K562 (cell line): ENCODE measurements at regions not wholly inside any gene's neighbourhood (a gene's known extent, or its start where the extent isn't known, plus 50 kb on each side); places are given as distances from the start of the nearest gene placed in this dataset.

Experiments used
- BHLHE40 ChIP-seq: IDR thresholded peaks from 2 replicates; pipeline ENCODE4 v1.6.1; 2011; ENCODE audit warnings: low read length, improper control_type of control experiment
- CREB1 ChIP-seq, 2 experiments: sonication (generic) in 1 of 2; formaldehyde crosslinking in 1 of 2; IDR thresholded peaks; 2 replicates each; pipeline versions ENCODE4 v1.6.1 to v1.8.0; 2012 to 2022; ENCODE audit warnings: inconsistent platforms in 1 of 2, mild to moderate bottlenecking in 1 of 2, missing genetic modification reagents in 1 of 2, moderate library complexity in 1 of 2
- NR3C1 ChIP-seq: sonication (generic); formaldehyde crosslinking; IDR thresholded peaks from 2 replicates; pipeline ENCODE4 v1.8.1; 2022; ENCODE audit warnings: missing genetic modification reagents
- NRF1 ChIP-seq, 2 experiments: fragments of 450-650 bp; IDR thresholded peaks in 1 of 2; conservative IDR thresholded peaks in 1 of 2; 2 replicates each; pipeline ENCODE4 v1.6.1; 2014; ENCODE audit warnings: mild to moderate bottlenecking in 2 of 2
- PCBP2 ChIP-seq: fragments of 200-400 bp; formaldehyde crosslinking; IDR thresholded peaks from 2 replicates; pipeline ENCODE4 v1.6.1; 2018; ENCODE audit warnings: low read length, low read depth, mild to moderate bottlenecking, moderate library complexity; ENCODE audit not compliant: poor library complexity, severe bottlenecking
- U2AF1 ChIP-seq: fragments of 200-400 bp; formaldehyde crosslinking; optimal IDR thresholded peaks from 2 replicates; pipeline ENCODE3; 2017; ENCODE audit warnings: mild to moderate bottlenecking, low read depth, low read length, moderate library complexity
- ZBTB8A ChIP-seq: fragments of 450-650 bp; IDR thresholded peaks from 2 replicates; pipeline ENCODE4 v1.6.1; 2018; ENCODE audit warnings: mild to moderate bottlenecking, moderate library complexity; ENCODE audit not compliant: partially characterized antibody
- TF ChIP-seq, protein P1 (sequence below): sonication (generic); formaldehyde crosslinking; IDR thresholded peaks from 2 replicates; pipeline ENCODE4 v1.8.0; 2022; ENCODE audit warnings: mild to moderate bottlenecking, missing genetic modification reagents
- TF ChIP-seq, protein P2 (sequence below), 3 experiments: IDR thresholded peaks in 2 of 3; conservative IDR thresholded peaks in 1 of 3; 2 replicates each; pipeline ENCODE4 v1.5.1; 2011 to 2012; ENCODE audit warnings: low read length in 3 of 3, mild to moderate bottlenecking in 3 of 3, control low read depth in 2 of 3, improper control_type of control experiment in 1 of 3, inconsistent platforms in 1 of 3, low read depth in 1 of 3, mixed read lengths in 1 of 3, moderate library complexity in 1 of 3; ENCODE audit not compliant: insufficient read depth in 2 of 3
- TF ChIP-seq, protein P3 (sequence below), 2 experiments: fragments of 450-650 bp in 1 of 2; sonication (generic) in 1 of 2; formaldehyde crosslinking in 1 of 2; IDR thresholded peaks; 2 replicates each; pipeline versions ENCODE4 v1.7.1 to v1.9.0; 2016 to 2022; ENCODE audit warnings: inconsistent platforms in 1 of 2, mild to moderate bottlenecking in 1 of 2, missing genetic modification reagents in 1 of 2

DNA sequence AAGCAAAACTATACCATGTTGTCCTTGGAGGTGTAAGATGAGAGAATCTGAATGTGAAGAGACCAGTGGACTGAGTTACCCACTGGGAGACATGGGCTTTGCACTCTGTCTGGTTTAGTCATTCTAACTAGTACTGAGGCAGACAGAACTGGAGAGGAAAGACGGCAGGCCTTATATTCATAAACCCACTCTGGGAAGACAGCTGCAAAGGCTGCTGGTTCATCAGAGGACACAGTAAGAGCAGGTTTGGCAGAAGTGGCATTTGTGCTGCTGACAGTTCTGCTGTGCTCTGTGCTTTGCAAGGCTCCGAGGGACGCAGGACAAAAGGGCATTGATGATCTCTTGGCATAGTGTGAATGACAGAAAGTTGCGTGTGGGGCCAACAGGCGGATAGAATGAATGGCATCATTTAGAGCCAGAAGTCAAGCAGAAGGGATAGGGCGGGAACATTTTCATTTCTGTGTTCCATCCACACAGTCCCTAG, 142.3 kb upstream of the TENT5A start:
- TF ChIP-seq NR3C1 = no peak
- TF ChIP-seq U2AF1 = no peak
- TF ChIP-seq, protein P1, sequence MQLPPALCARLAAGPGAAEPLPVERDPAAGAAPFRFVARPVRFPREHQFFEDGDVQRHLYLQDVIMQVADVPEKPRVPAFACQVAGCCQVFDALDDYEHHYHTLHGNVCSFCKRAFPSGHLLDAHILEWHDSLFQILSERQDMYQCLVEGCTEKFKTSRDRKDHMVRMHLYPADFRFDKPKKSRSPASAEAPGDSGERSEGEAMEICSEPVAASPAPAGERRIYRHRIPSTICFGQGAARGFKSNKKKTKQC = no peak
- no peak for TF ChIP-seq CREB1 (IDR thresholded peaks at IDR 0.05)
- TF ChIP-seq CREB1 (CRISPR knock-in tag; IDR thresholded peaks at IDR 0.05) = no peak
- TF ChIP-seq, protein P2, sequence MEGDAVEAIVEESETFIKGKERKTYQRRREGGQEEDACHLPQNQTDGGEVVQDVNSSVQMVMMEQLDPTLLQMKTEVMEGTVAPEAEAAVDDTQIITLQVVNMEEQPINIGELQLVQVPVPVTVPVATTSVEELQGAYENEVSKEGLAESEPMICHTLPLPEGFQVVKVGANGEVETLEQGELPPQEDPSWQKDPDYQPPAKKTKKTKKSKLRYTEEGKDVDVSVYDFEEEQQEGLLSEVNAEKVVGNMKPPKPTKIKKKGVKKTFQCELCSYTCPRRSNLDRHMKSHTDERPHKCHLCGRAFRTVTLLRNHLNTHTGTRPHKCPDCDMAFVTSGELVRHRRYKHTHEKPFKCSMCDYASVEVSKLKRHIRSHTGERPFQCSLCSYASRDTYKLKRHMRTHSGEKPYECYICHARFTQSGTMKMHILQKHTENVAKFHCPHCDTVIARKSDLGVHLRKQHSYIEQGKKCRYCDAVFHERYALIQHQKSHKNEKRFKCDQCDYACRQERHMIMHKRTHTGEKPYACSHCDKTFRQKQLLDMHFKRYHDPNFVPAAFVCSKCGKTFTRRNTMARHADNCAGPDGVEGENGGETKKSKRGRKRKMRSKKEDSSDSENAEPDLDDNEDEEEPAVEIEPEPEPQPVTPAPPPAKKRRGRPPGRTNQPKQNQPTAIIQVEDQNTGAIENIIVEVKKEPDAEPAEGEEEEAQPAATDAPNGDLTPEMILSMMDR (IDR thresholded peaks at IDR 0.05 in 2 of 3, conservative IDR thresholded peaks at IDR 0.05 in 1 of 3; ENCODE audit: insufficient read depth in 2 of 3, low read depth in 1 of 3, low read length in 3 of 3) = no peak
- TF ChIP-seq NRF1 (conservative IDR thresholded peaks at IDR 0.05 in 1 of 2, IDR thresholded peaks at IDR 0.05 in 1 of 2) = no peak
- TF ChIP-seq PCBP2 = no peak
- TF ChIP-seq BHLHE40 = no peak
- no peak for TF ChIP-seq ZBTB8A
- TF ChIP-seq, protein P3, sequence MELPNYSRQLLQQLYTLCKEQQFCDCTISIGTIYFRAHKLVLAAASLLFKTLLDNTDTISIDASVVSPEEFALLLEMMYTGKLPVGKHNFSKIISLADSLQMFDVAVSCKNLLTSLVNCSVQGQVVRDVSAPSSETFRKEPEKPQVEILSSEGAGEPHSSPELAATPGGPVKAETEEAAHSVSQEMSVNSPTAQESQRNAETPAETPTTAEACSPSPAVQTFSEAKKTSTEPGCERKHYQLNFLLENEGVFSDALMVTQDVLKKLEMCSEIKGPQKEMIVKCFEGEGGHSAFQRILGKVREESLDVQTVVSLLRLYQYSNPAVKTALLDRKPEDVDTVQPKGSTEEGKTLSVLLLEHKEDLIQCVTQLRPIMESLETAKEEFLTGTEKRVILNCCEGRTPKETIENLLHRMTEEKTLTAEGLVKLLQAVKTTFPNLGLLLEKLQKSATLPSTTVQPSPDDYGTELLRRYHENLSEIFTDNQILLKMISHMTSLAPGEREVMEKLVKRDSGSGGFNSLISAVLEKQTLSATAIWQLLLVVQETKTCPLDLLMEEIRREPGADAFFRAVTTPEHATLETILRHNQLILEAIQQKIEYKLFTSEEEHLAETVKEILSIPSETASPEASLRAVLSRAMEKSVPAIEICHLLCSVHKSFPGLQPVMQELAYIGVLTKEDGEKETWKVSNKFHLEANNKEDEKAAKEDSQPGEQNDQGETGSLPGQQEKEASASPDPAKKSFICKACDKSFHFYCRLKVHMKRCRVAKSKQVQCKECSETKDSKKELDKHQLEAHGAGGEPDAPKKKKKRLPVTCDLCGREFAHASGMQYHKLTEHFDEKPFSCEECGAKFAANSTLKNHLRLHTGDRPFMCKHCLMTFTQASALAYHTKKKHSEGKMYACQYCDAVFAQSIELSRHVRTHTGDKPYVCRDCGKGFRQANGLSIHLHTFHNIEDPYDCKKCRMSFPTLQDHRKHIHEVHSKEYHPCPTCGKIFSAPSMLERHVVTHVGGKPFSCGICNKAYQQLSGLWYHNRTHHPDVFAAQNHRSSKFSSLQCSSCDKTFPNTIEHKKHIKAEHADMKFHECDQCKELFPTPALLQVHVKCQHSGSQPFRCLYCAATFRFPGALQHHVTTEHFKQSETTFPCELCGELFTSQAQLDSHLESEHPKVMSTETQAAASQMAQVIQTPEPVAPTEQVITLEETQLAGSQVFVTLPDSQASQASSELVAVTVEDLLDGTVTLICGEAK (IDR thresholded peaks at IDR 0.05) = no peak
- TF ChIP-seq, protein P3 (CRISPR knock-in tag; IDR thresholded peaks at IDR 0.05) = no peak
